B cell (primary cell): ENCODE measurements at regions not wholly inside any gene's neighbourhood (a gene's known extent, or its start where the extent isn't known, plus 50 kb on each side); places are given as distances from the start of the nearest gene placed in this dataset.

Experiments
- ATAC-seq: fragments of 200-7000 bp; cut with Tn5 transposase; one replicate; pipeline ENCODE4 v1.10.0; 2021; ENCODE audit warnings: low read depth, mild to moderate bottlenecking, moderate number of reproducible peaks, moderate library complexity
- CTCF ChIA-PET: fragments of 350-600 bp; sonication (Branson Sonifier 250); formaldehyde crosslinking; loops from one replicate; lab custom pipeline; 2021; ENCODE audit warnings: antibody characterized with exemption, inconsistent platforms; lab: Charles Lee
- POLR2A ChIA-PET: fragments of 350-600 bp; sonication (Branson Sonifier 250); formaldehyde crosslinking; loops from one replicate; lab custom pipeline; 2021; ENCODE audit warnings: antibody characterized with exemption; lab: Charles Lee
- DNase-seq: peaks from one replicate; pipeline ENCODE4 v3.0.0; 2013
- H2AFZ ChIP-seq: 2 replicates; pipeline ENCODE4 v1.6.1; 2012; ENCODE audit warnings: mild to moderate bottlenecking, low read depth, low read length; ENCODE audit not compliant: insufficient read depth, poor library complexity, severe bottlenecking
- H3K27ac ChIP-seq, 2 donors: 1 replicate in 1 of 2; 2 replicates in 1 of 2; pipeline ENCODE4 v1.5.1; 2012 to 2013; ENCODE audit warnings: low read length in 2 of 2, mild to moderate bottlenecking in 2 of 2, moderate library complexity in 1 of 2
- H3K27me3 ChIP-seq, 4 experiments: fragments of 200-600 bp in 1 of 4; sonication (generic) in 1 of 4; replicated peaks in 1 of 4; 1 replicate in 2 of 4; 2 replicates in 2 of 4; pipeline versions ENCODE4 v1.6.1 to v1.7.0; 2013 to 2016; ENCODE audit warnings: low read length in 3 of 4, mild to moderate bottlenecking in 2 of 4, mixed read lengths in 1 of 4, moderate library complexity in 1 of 4; ENCODE audit not compliant: insufficient read depth in 4 of 4, control insufficient read depth in 3 of 4; ENCODE audit errors: control extremely low read depth in 1 of 4
- H3K36me3 ChIP-seq, 2 experiments: replicated peaks in 1 of 2; 1 replicate in 1 of 2; 2 replicates in 1 of 2; pipeline versions ENCODE4 v1.6.1 to v1.7.1; 2013; ENCODE audit warnings: low read length in 1 of 2; ENCODE audit not compliant: insufficient read depth in 2 of 2, control insufficient read depth in 1 of 2; ENCODE audit errors: control extremely low read depth in 1 of 2, extremely low read depth in 1 of 2
- H3K4me1 ChIP-seq, 2 donors: fragments of 200-600 bp in 1 of 2; sonication (generic) in 1 of 2; 1 replicate in 1 of 2; 2 replicates in 1 of 2; pipeline versions ENCODE4 v1.5.1 to v1.6.1; 2013 to 2017; ENCODE audit warnings: low read length in 2 of 2; ENCODE audit not compliant: control insufficient read depth in 2 of 2, insufficient read depth in 2 of 2
- H3K4me2 ChIP-seq: replicated peaks from 2 replicates; pipeline ENCODE3; 2012; ENCODE audit warnings: mild to moderate bottlenecking, low read depth, low read length; ENCODE audit not compliant: poor library complexity, severe bottlenecking
- H3K4me3 ChIP-seq, 5 experiments: fragments of 200-600 bp in 1 of 5; sonication (generic) in 1 of 5; 1 replicate in 3 of 5; 2 replicates in 2 of 5; pipeline versions ENCODE4 v1.5.1 to v1.7.0; 2011 to 2016; ENCODE audit warnings: low read length in 4 of 5, mild to moderate bottlenecking in 4 of 5, low read depth in 2 of 5, control low read depth in 1 of 5, moderate library complexity in 1 of 5; ENCODE audit not compliant: insufficient read depth in 1 of 5; ENCODE audit errors: control extremely low read depth in 1 of 5, extremely low read depth in 1 of 5
- H3K79me2 ChIP-seq: fragments of 200-600 bp; sonication (generic); one replicate; pipeline ENCODE4 v1.6.0; 2016; ENCODE audit warnings: low read length; ENCODE audit not compliant: control insufficient read depth, insufficient read depth
- H3K9ac ChIP-seq: fragments of 200-600 bp; sonication (generic); 2 replicates; pipeline ENCODE4 v1.6.1; 2017; ENCODE audit warnings: mild to moderate bottlenecking, low read length, moderate library complexity
- H3K9me3 ChIP-seq, 3 donors: one replicate each; pipeline versions ENCODE4 v1.6.1 to v1.7.1; 2013; ENCODE audit warnings: low read length in 2 of 3; ENCODE audit not compliant: control insufficient read depth in 2 of 3, insufficient read depth in 1 of 3; ENCODE audit errors: control extremely low read depth in 1 of 3
- H4K20me1 ChIP-seq: 2 replicates; pipeline ENCODE4 v1.6.0; 2012; ENCODE audit warnings: mild to moderate bottlenecking, low read length; ENCODE audit not compliant: insufficient read depth, control insufficient read depth, poor library complexity, severe bottlenecking
- H3K27ac Mint-ChIP-seq: one replicate; pipeline ENCODE4 v1.8.0; 2021; ENCODE audit warnings: mixed read lengths
- H3K27me3 Mint-ChIP-seq: one replicate; pipeline ENCODE4 v1.8.0; 2021; ENCODE audit warnings: mixed read lengths
- H3K4me1 Mint-ChIP-seq: one replicate; pipeline ENCODE4 v1.8.0; 2021; ENCODE audit warnings: mixed read lengths
- H3K4me3 Mint-ChIP-seq: one replicate; pipeline ENCODE4 v1.8.0; 2021; ENCODE audit warnings: mixed read lengths
- H3K9me3 Mint-ChIP-seq: one replicate; pipeline ENCODE4 v1.8.0; 2022; ENCODE audit warnings: mixed read lengths; ENCODE audit not compliant: insufficient read depth
- EZH2 ChIP-seq: IDR thresholded peaks from 2 replicates; pipeline ENCODE4 v1.6.1; 2012; ENCODE audit warnings: borderline replicate concordance, low read depth, mild to moderate bottlenecking, moderate library complexity, low read length; ENCODE audit not compliant: insufficient read depth, poor library complexity, severe bottlenecking
- WGBS: methylation state at CpG from one replicate; pipeline ENCODE4 v1.1.5; 2013; ENCODE audit warnings: missing lambda C conversion rate; ENCODE audit not compliant: insufficient coverage; 5-methylcytosine and 5-hydroxymethylcytosine counted together
- intact Hi-C: fragments of 100-400 bp; cut with micrococcal nuclease; formaldehyde crosslinking; loops from one replicate; pipeline ENCODE4 v1.10.0; 2022
- TF ChIP-seq, protein P1 (sequence below): fragments of 200-600 bp; IDR thresholded peaks from one replicate; pipeline ENCODE4 v1.8.0; 2022; ENCODE audit warnings: antibody characterized with exemption, mild to moderate bottlenecking

DNA sequence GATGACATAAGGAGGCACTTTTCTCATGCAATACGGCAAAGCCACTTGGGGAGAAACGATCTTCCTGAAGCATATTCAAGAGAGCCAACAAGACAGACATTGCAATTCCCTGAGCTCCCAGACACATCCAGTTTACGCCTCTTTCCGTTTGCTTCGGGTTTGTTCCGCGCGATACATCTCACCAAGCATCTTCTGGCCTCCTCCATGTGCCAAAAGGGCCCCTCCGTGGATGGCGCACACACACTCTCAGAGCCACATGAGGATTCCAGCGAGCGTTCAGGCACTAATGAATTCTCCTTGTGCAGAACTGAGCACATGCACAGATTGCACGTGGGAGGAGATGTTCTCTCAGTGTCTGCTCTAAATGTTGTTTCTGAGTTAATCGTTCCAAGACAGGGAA, 146.7 kb upstream of the SHISA6 start:
- WGBS = 93% methylated on average over 14 of the region's 14 CpGs
- intact Hi-C loops = no loop called here
- no peaks in the 10 kb centered on the region for H3K4me1 Mint-ChIP-seq
- no peak overlapping the region for H3K27ac ChIP-seq
- H3K4me3 Mint-ChIP-seq = no peak overlapping the region
- H3K36me3 ChIP-seq = no peaks in the 10 kb centered on the region
- H4K20me1 ChIP-seq = no peaks in the 10 kb centered on the region
- H3K4me3 ChIP-seq = no peak overlapping the region
- H3K9ac ChIP-seq = no peak overlapping the region
- no peak for ATAC-seq
- POLR2A ChIA-PET = no interaction called here
- no peaks in the 10 kb centered on the region for H3K27me3 ChIP-seq
- H3K9me3 ChIP-seq = peaks cover 0 to 15% (median 0%) of the 10 kb centered on the region in 3 donors
- no peaks in the 10 kb centered on the region for H3K27me3 Mint-ChIP-seq
- no peak for DNase-seq
- H3K4me2 ChIP-seq = no peak overlapping the region
- H3K4me1 ChIP-seq = no peaks in the 10 kb centered on the region
- no peak overlapping the region for H3K27ac Mint-ChIP-seq
- H3K9me3 Mint-ChIP-seq = peaks cover 3% of the 10 kb centered on the region
- H3K79me2 ChIP-seq = no peaks in the 10 kb centered on the region
- no peak for TF ChIP-seq EZH2
- TF ChIP-seq, protein P1, sequence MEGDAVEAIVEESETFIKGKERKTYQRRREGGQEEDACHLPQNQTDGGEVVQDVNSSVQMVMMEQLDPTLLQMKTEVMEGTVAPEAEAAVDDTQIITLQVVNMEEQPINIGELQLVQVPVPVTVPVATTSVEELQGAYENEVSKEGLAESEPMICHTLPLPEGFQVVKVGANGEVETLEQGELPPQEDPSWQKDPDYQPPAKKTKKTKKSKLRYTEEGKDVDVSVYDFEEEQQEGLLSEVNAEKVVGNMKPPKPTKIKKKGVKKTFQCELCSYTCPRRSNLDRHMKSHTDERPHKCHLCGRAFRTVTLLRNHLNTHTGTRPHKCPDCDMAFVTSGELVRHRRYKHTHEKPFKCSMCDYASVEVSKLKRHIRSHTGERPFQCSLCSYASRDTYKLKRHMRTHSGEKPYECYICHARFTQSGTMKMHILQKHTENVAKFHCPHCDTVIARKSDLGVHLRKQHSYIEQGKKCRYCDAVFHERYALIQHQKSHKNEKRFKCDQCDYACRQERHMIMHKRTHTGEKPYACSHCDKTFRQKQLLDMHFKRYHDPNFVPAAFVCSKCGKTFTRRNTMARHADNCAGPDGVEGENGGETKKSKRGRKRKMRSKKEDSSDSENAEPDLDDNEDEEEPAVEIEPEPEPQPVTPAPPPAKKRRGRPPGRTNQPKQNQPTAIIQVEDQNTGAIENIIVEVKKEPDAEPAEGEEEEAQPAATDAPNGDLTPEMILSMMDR = no peak
- CTCF ChIA-PET = no interaction called here
- no peak overlapping the region for H2AFZ ChIP-seq

DNA sequence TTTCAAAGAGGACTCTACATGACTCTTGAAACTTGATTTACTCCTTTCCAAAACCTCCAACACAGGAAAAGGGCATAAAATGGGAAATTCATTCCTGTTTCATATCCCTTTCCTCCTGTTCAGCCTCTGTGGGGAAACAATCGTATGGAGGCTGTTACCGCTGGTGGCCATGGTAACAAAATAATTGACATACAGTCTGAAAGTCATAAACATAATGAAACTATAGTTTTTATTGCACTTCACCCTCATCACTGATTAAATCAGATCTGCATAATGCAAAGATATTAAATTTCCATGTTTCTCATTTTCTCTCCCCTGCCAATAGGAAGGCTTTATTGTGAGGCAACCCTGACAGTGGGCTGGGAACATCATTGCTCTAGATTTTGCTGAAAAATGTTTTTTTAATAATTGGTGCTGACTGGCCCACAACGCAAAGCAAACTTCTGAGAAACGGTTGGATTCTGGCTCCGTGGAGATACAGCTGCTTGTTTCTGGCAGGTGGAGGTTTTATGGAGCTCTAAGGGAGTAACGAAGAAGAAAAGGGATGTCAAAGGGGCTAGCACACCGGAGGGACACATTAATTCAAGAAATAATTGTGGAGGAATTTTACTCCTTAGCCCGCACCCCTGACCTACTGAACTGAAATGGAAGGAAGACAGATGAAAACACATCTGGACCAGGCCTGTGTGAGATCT, 154.2 kb upstream of the SHISA6 start:
- CTCF ChIA-PET = no interaction called here
- no peaks in the 10 kb centered on the region for H3K27me3 Mint-ChIP-seq
- DNase-seq (no peak), ATAC-seq (no peak)
- no peak overlapping the region for H3K4me3 Mint-ChIP-seq
- no peaks in the 10 kb centered on the region for H3K9me3 Mint-ChIP-seq
- H3K27ac Mint-ChIP-seq = no peak overlapping the region
- H3K4me1 ChIP-seq = no peaks in the 10 kb centered on the region
- no peak for TF ChIP-seq EZH2
- TF ChIP-seq, protein P1 = no peak
- H3K27me3 ChIP-seq = no peaks in the 10 kb centered on the region
- H4K20me1 ChIP-seq = no peaks in the 10 kb centered on the region
- H3K36me3 ChIP-seq = no peaks in the 10 kb centered on the region
- H3K4me3 ChIP-seq = no peak overlapping the region
- no peaks in the 10 kb centered on the region for H3K79me2 ChIP-seq
- WGBS = 92% methylated on average over 6 of the region's 8 CpGs
- H3K9ac ChIP-seq = no peak overlapping the region
- POLR2A ChIA-PET = no interaction called here
- H3K4me1 Mint-ChIP-seq = no peaks in the 10 kb centered on the region
- peaks cover 0 to 3% (median 0%) of the 10 kb centered on the region in 3 donors for H3K9me3 ChIP-seq
- H3K27ac ChIP-seq = no peak overlapping the region
- intact Hi-C loops = no loop called here
- no peak overlapping the region for H2AFZ ChIP-seq
- H3K4me2 ChIP-seq = no peak overlapping the region
